Stimulated activated CD8-positive, alpha-beta memory T cell treated with anti-CD3 and anti-CD28 coated beads, Interleukin-4, amount 100 ng/mL, for 48 hours (primary cell): ENCODE measurements at regions not wholly inside any gene's neighbourhood (a gene's known extent, or its start where the extent isn't known, plus 50 kb on each side); places are given as distances from the start of the nearest gene placed in this dataset.

ENCODE experiments used
- DNase-seq: peaks from one replicate; pipeline ENCODE4 v3.0.0-alpha.2; 2020

DNA sequence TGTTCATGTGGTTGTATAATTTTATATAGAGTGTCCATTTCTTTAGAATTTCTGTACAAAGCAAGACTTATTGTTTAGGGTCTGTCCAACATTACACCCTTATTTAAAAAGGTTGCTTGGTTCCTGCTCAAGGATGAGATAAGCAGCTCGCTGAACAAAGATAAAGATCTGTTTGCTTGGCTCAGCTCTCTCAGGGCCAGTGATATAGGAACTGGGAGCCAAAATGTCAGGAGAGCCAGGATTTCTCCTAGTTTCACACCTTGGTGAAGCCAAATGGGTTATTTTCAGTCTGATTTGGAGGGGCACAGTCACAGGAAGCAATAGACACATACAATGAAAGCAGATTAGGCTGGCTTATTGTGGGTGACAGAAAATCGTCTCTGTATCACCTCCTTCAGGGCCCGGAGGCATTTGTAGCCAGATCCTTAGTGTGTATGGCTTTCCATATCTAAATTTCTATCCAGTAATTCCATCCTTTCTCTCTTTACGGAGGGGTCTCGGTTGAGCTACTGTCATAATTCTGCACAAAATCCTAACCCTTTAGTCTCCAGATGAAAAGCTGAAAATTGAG, 396.4 kb downstream of the TMEM232 start:
- no peak for DNase-seq

- no peak for DNase-seq
Measured at GRCh38 chr5:110333384-110333783, 393.1 kb downstream of the TMEM232 start.

DNA sequence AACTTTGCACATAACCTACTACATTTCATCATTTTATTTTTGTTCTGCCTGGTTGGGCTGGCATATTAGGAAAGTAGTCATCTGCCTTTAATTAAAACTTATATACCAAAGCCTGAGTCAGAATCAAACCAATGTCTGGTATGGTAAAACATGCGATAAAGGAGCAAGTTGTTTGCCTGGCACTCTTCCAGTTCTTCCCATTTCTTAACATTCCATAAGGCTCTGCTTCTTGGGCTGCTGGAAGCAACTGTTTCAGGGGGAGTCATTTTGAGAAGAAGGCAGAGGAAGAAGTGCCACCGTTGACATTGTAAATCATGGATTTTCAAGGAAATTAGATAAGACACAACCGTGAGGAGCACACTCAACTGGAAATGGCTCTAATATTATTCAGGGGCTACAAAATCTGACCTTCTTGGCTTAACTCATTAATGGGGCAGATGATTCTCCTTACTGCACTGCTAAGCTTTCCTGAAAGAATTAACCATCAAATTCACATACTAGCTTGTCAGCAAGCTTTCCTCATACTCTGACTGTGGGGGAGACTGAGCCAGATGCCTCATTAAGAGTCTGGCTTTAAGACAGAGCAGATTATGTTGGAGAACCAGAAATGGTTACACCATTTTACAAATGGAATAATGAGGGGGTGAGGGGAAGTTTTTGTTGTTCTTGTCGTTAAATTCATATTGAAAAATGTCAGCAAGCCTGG, 391.0 kb downstream of the TMEM232 start:
- no peak for DNase-seq

GRCh38 chr5:110338341-110339083, 388.0 kb downstream of the TMEM232 start:
- DNase-seq, result no peak

- DNase-seq, result no peak
Measured at GRCh38 chr5:110339399-110339798, 387.1 kb downstream of the TMEM232 start.

DNA sequence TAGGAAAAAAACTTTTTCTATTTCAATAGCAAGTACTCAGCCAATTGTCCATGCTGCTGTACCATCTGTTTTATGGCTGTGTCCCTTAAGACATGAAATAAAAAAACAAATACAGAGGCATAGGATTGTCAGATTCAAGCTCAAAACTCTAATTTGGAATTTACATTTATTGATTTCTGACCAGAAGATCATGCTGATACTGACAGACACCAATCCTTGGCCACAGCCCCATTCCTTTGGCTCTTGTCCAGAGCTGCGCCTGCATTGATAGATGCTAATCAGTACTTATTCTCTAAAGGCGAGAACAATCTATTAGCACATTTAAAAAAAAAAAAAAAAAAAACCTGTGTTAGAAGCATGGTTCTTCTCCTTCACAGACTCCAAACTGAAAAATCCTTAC, 384.6 kb downstream of the TMEM232 start:
- no peak for DNase-seq

DNA sequence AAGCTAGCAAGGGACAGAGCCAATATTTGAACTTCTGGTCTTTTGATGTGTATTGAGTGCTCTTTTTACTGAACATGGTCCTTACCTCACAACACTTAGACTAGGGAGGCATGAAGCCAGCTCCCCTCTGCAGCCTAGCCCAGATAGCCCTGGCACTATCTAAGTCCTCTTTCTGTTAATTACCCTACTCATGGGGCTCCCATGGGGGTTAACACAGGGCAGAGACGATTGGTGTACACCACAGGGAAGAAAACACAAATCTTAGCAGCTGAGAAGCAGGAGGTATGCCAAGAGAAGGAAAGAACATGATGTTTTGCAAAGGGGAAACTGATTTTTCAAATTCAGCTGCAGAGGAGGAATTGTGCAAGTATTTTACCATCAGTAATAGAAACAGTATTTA, 383.8 kb downstream of the TMEM232 start:
- DNase-seq, result no peak

- no peak for DNase-seq
Measured at GRCh38 chr5:110343616-110344015, 382.9 kb downstream of the TMEM232 start.

- no peak for DNase-seq
Measured at GRCh38 chr5:110345623-110346022, 380.8 kb downstream of the TMEM232 start.

- no peak for DNase-seq
Measured at GRCh38 chr5:110346893-110347358, 379.5 kb downstream of the TMEM232 start.

GRCh38 chr5:110347781-110348180, 378.7 kb downstream of the TMEM232 start:
- no peak for DNase-seq

DNA sequence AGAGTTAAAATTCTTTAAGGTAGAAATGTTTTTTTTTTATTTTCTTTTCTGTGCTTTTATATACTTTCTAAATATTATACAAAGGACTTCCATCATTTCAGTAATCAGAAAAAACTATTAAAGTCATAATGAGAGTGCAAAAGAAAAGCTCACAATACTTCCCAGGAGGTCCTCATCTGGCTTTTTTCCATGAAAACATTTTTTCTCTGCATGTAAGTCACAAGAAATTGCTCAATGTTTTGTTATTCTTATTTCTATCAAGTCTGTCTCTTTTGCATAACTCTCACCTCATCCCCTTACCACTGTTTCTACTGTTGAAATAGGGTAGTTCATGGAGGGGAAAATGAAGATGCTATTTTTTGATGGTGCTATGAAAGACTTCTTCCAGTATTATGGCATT, 375.0 kb downstream of the TMEM232 start:
- DNase-seq, result no peak

DNA sequence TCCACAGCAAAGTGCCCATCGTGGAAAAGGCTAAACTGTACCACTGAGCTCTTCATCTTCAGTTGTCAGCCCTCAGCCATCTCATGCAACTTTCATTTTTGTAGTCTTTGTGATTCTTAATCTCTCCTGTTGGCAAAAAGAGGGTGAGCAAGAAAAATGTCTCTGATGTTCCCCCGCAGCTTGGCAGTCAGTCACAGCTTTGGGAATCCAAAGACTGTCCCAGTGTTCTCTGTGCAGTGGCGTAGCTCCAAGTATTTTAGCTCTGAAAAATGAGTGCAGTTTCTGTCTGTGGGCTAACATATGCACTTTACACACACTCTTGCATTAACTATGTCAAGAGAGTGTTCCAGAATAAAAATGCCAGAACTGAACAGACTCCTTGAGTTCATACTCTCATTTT, 372.2 kb downstream of the TMEM232 start:
- DNase-seq, result no peak

GRCh38 chr5:110354915-110355644, 371.4 kb downstream of the TMEM232 start:
- DNase-seq, result no peak

DNA sequence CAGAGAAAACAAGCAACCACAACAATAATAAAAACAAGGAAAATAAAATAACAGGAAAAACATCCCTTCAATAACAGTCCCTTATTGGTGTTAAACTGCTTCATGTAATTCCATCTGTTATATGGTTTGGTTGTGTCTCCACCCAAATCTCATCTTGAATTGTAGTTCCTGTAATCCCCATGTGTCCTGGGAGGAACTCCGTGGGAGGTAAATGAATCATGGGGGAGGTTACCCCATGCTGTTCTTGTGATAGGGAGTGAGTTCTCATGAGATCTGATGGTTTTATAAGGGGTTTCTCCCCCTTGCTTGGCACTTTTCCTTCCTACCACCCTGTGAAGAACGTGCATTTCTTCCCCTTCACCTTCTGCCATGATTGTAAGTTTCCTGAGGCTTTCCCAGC, 369.8 kb downstream of the TMEM232 start:
- DNase-seq, result no peak

- no peak for DNase-seq
Measured at GRCh38 chr5:110359221-110359620, 367.2 kb downstream of the TMEM232 start.

DNA sequence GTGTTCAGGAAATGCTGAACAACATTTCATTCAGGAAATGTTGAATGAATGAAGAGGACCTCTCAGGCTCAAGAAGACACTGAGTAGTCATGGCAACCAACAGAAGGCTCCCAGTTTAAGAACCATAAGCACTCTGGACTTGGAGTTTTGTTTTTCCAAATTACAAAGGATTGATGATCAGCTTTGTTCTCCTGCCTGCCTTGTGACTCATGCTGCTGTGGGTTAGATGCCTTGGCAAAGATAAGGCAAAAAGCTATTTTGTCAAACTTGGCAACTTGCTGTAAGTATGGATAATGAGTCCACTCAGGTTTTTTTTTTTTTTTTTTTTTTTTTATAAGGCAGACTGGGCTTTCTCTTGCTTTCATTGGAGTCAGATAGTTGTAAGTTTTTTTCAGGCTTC, 365.0 kb downstream of the TMEM232 start:
- no peak for DNase-seq

GRCh38 chr5:110362261-110362660, 364.2 kb downstream of the TMEM232 start:
- DNase-seq, result no peak

DNA sequence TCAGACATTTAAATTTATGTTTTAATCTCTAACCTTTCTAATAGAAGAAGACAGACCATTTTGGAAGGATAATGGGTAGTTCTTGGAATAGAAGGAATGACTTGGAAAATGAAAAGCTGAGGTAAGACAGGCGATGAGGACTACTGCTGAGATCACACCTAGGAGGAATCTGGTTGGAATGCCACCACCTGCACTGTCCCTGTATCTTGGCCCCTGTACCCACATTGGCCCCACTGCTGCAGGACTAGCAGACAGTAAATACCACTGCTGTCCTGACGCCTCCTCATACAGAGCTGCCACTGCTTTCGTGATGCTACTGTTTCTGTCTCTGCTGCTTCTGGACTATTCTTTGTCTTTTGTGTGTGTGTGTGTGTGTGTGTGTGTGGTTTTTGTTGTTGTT, 359.8 kb downstream of the TMEM232 start:
- no peak for DNase-seq
